ENCODE measurements at regions not wholly inside any gene's neighbourhood (a gene's known extent, or its start where the extent isn't known, plus 50 kb on each side); places are given as distances from the start of the nearest gene placed in this dataset.

DNA sequence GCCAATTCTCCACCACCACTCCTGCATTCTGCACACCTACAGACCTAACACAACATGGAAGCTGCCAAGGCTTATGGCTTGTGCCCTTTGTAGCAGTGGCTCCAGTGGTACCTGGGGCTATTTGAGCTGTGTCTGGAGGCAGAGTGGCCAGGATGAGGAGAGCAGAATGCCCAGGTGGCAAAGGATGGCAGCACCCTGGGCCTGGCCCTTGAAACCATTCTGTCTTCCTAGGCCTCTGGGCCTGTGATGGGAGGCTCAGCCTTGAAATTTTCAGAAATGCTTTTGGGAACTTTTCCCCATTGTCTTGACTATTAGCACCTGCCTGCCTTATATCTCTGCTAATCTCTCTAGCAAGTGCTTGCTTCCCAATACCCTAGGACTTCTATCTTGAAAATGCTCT lies 241.7 kb downstream of the TMEM167A start:
- DNase-seq, result no peak
- intact Hi-C loops (cut with DNase I), result no loop called here
- Histone ChIP-seq H3K27me3 (no peaks in the 10 kb centered on the region), H3K27ac (no peak overlapping the region), H3K36me3 (replicated peaks in 1 of 2; ENCODE audit: insufficient read depth in 1 of 2, low read depth in 2 of 2) (no peaks in the 10 kb centered on the region), H3K9me3 (peaks cover 0 to 8% (median 0%) of the 10 kb centered on the region in 3 donors), H3K4me3 (no peak overlapping the region), H3K4me1 (no peaks in the 10 kb centered on the region)
- TF ChIP-seq CTCF (IDR thresholded peaks at IDR 0.05), result no peak
- no peak for TF ChIP-seq POLR2A (IDR thresholded peaks at IDR 0.05)
- no peak for ATAC-seq

DNA sequence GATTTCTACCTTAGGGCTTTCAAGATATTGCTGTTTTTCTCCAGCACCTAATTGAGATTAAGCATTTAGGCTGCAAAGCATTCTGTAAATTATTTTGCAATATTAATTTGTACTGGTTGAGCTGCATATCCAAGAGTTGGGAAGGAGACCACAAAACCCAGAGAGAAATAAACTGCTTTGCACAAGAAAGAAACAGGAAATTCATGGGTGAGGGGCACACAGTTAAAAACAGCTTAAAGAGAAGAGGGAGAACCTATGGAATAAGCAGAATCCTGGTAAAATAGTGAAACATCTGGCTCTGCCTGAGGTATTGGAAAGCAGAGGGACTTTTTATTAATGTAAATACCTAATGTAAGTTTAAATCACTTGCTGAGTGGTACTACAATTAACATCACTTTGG lies 243.0 kb downstream of the TMEM167A start:
- Histone ChIP-seq H3K36me3 (replicated peaks in 1 of 2; ENCODE audit: insufficient read depth in 1 of 2, low read depth in 2 of 2) (no peaks in the 10 kb centered on the region), H3K27ac (no peak overlapping the region), H3K9me3 (peaks cover 0 to 8% (median 0%) of the 10 kb centered on the region in 3 donors), H3K27me3 (no peaks in the 10 kb centered on the region), H3K4me1 (no peaks in the 10 kb centered on the region), H3K4me3 (no peak overlapping the region)
- intact Hi-C loops (cut with DNase I), result no loop called here
- TF ChIP-seq CTCF (IDR thresholded peaks at IDR 0.05) (no peak), POLR2A (IDR thresholded peaks at IDR 0.05) (no peak)
- DNase-seq (no peak), ATAC-seq (no peak)

- Histone ChIP-seq H3K27ac (no peak overlapping the region), H3K9me3 (peaks cover 0 to 8% (median 0%) of the 10 kb centered on the region in 3 donors), H3K27me3 (no peaks in the 10 kb centered on the region), H3K36me3 (replicated peaks in 1 of 2; ENCODE audit: insufficient read depth in 1 of 2, low read depth in 2 of 2) (no peaks in the 10 kb centered on the region), H3K4me1 (no peaks in the 10 kb centered on the region), H3K4me3 (no peak overlapping the region)
- no peak for ATAC-seq
- DNase-seq, result no peak
- 89 to 91% methylated on average over 3 of the region's 3 CpGs for WGBS, 2 donors
- intact Hi-C loops (cut with DNase I), result no loop called here
- TF ChIP-seq POLR2A (IDR thresholded peaks at IDR 0.05), result no peak
- no peak for TF ChIP-seq CTCF (IDR thresholded peaks at IDR 0.05)
Measured at GRCh38 chr5:82833277-82833676, 243.9 kb downstream of the TMEM167A start.

GRCh38 chr5:82832445-82832844 lies 244.7 kb downstream of the TMEM167A start:
- ATAC-seq, result no peak

GRCh38 chr5:82828211-82828610 lies 249.0 kb downstream of the TMEM167A start:
- Histone ChIP-seq H3K4me1 (no peaks in the 10 kb centered on the region), H3K4me3 (no peak overlapping the region), H3K36me3 (replicated peaks in 1 of 2; ENCODE audit: insufficient read depth in 1 of 2, low read depth in 2 of 2) (no peaks in the 10 kb centered on the region), H3K27ac (no peak overlapping the region), H3K9me3 (no peaks in the 10 kb centered on the region), H3K27me3 (no peaks in the 10 kb centered on the region)
- no peak for DNase-seq
- WGBS, 2 donors, result 56% methylated on average over 3 of the region's 3 CpGs
- intact Hi-C loops (cut with DNase I), result no loop called here
- no peak for TF ChIP-seq POLR2A (IDR thresholded peaks at IDR 0.05)
- TF ChIP-seq CTCF (IDR thresholded peaks at IDR 0.05), result no peak
- no peak for ATAC-seq

More at GRCh38 chr5:82832445-82832844, 244.7 kb downstream of the TMEM167A start:
- Histone ChIP-seq H3K4me1 (no peaks in the 10 kb centered on the region), H3K27me3 (no peaks in the 10 kb centered on the region), H3K9me3 (peaks cover 0 to 8% (median 0%) of the 10 kb centered on the region in 3 donors), H3K4me3 (no peak overlapping the region), H3K36me3 (replicated peaks in 1 of 2; ENCODE audit: insufficient read depth in 1 of 2, low read depth in 2 of 2) (no peaks in the 10 kb centered on the region), H3K27ac (no peak overlapping the region)
- DNase-seq, result no peak
- no peak for TF ChIP-seq POLR2A (IDR thresholded peaks at IDR 0.05)
- 77 to 91% methylated on average over 2 of the region's 2 CpGs for WGBS, 2 donors
- intact Hi-C loops (cut with DNase I), result no loop called here

All from body of pancreas (tissue), 4 donors.